ENCODE measurements at regions not wholly inside any gene's neighbourhood (a gene's known extent, or its start where the extent isn't known, plus 50 kb on each side); places are given as distances from the start of the nearest gene placed in this dataset.

- Histone ChIP-seq H3K4me3 (no peak overlapping the region), H3K36me3 (replicated peaks in 1 of 2) (no peaks in the 10 kb centered on the region), H3K9me3 (replicated peaks in 1 of 3) (no peaks in the 10 kb centered on the region), H3K27me3 (no peaks in the 10 kb centered on the region), H3K27ac (no peak overlapping the region), H3K4me1 (replicated peaks in 1 of 2) (no peaks in the 10 kb centered on the region)
- 33 to 79% (median 71%) methylated on average over 1 of the region's 1 CpG for WGBS, 4 donors
- intact Hi-C loops (cut with DNase I), result no loop called here
- no peak for TF ChIP-seq POLR2A (IDR thresholded peaks at IDR 0.05)
- no peak for TF ChIP-seq CTCF (IDR thresholded peaks at IDR 0.05)
- no peak for DNase-seq
Measured at GRCh38 chr13:77415253-77416071, 88.6 kb upstream of the MYCBP2 start.

GRCh38 chr13:77412860-77413259 lies 86.0 kb upstream of the MYCBP2 start:
- WGBS, 4 donors, result 70 to 81% (median 78%) methylated on average over 2 of the region's 2 CpGs
- TF ChIP-seq POLR2A (IDR thresholded peaks at IDR 0.05), result no peak
- TF ChIP-seq CTCF (IDR thresholded peaks at IDR 0.05), result no peak
- no peak for DNase-seq
- H3K36me3 ChIP-seq (replicated peaks in 1 of 2), result no peaks in the 10 kb centered on the region
- H3K4me1 ChIP-seq (replicated peaks in 1 of 2), result no peaks in the 10 kb centered on the region
- H3K9me3 ChIP-seq (replicated peaks in 1 of 3), result no peaks in the 10 kb centered on the region
- intact Hi-C loops (cut with DNase I), result no loop called here
- no peaks in the 10 kb centered on the region for H3K27me3 ChIP-seq
- H3K27ac ChIP-seq, result no peak overlapping the region
- H3K4me3 ChIP-seq, result no peak overlapping the region

GRCh38 chr13:77412116-77412635 lies 85.3 kb upstream of the MYCBP2 start:
- TF ChIP-seq CTCF (IDR thresholded peaks at IDR 0.05), result no peak
- TF ChIP-seq POLR2A (IDR thresholded peaks at IDR 0.05), result no peak
- Histone ChIP-seq H3K9me3 (replicated peaks in 1 of 3) (no peaks in the 10 kb centered on the region), H3K4me1 (replicated peaks in 1 of 2) (no peaks in the 10 kb centered on the region), H3K36me3 (replicated peaks in 1 of 2) (no peaks in the 10 kb centered on the region), H3K27ac (no peak overlapping the region), H3K4me3 (no peak overlapping the region), H3K27me3 (no peaks in the 10 kb centered on the region)
- intact Hi-C loops (cut with DNase I), result no loop called here
- no peak for DNase-seq
- 58 to 91% (median 85%) methylated on average over 3 of the region's 3 CpGs for WGBS, 4 donors

- TF ChIP-seq CTCF (IDR thresholded peaks at IDR 0.05), result no peak
- no peak for TF ChIP-seq POLR2A (IDR thresholded peaks at IDR 0.05)
- Histone ChIP-seq H3K4me3 (no peak overlapping the region), H3K9me3 (replicated peaks in 1 of 3) (no peaks in the 10 kb centered on the region), H3K4me1 (replicated peaks in 1 of 2) (no peaks in the 10 kb centered on the region), H3K27me3 (no peaks in the 10 kb centered on the region), H3K36me3 (replicated peaks in 1 of 2) (no peaks in the 10 kb centered on the region), H3K27ac (no peak overlapping the region)
- DNase-seq, result no peak
- 83 to 94% (median 91%) methylated on average over 2 of the region's 2 CpGs for WGBS, 4 donors
- intact Hi-C loops (cut with DNase I), result no loop called here
Measured at GRCh38 chr13:77409412-77409811, 82.5 kb upstream of the MYCBP2 start.

Data from adrenal gland (tissue), 9 donors.